HepG2 (cell line): ENCODE measurements at regions not wholly inside any gene's neighbourhood (a gene's known extent, or its start where the extent isn't known, plus 50 kb on each side); places are given as distances from the start of the nearest gene placed in this dataset.

ENCODE experiments used
- CBFB ChIP-seq: sonication (generic); formaldehyde crosslinking; IDR thresholded peaks from 2 replicates; pipeline ENCODE4 v1.4.0; 2020; ENCODE audit warnings: missing genetic modification reagents
- EP300 ChIP-seq, 3 experiments: sonication (generic) in 1 of 3; formaldehyde crosslinking in 1 of 3; IDR thresholded peaks; 2 replicates each; pipeline versions ENCODE4 v1.5.1 to v1.6.1; 2011 to 2020; ENCODE audit warnings: low read depth in 2 of 3, low read length in 2 of 3, borderline replicate concordance in 1 of 3, improper control_type of control experiment in 1 of 3, mild to moderate bottlenecking in 1 of 3, missing genetic modification reagents in 1 of 3, moderate library complexity in 1 of 3
- MAZ ChIP-seq, 2 experiments: sonication (generic) in 1 of 2; formaldehyde crosslinking in 1 of 2; IDR thresholded peaks; 2 replicates each; pipeline versions ENCODE4 v1.5.0 to v1.6.1; 2012 to 2020; ENCODE audit warnings: low read depth in 2 of 2, mild to moderate bottlenecking in 2 of 2, borderline replicate concordance in 1 of 2, improper control_type of control experiment in 1 of 2, low read length in 1 of 2, missing genetic modification reagents in 1 of 2, moderate library complexity in 1 of 2
- NFIC ChIP-seq: IDR thresholded peaks from 2 replicates; pipeline ENCODE4 v1.6.1; 2012; ENCODE audit warnings: mild to moderate bottlenecking, low read length, inconsistent platforms
- POLR2A ChIP-seq, 2 experiments: IDR thresholded peaks; 2 replicates each; pipeline ENCODE4 v1.6.1; 2011; ENCODE audit warnings: low read depth in 2 of 2, low read length in 2 of 2, mild to moderate bottlenecking in 1 of 2, moderate library complexity in 1 of 2; ENCODE audit not compliant: insufficient read depth in 1 of 2
- SIN3B ChIP-seq: fragments of 150-350 bp; IDR thresholded peaks from 2 replicates; pipeline ENCODE4 v1.6.1; 2014; ENCODE audit warnings: low read length
- SUZ12 ChIP-seq: fragments of 150-350 bp; IDR thresholded peaks from 2 replicates; pipeline ENCODE4 v1.6.1; 2014; ENCODE audit warnings: low read depth, low read length
- ZSCAN31 ChIP-seq: sonication (generic); formaldehyde crosslinking; IDR thresholded peaks from 2 replicates; pipeline ENCODE4 v1.5.0; 2020; ENCODE audit warnings: low read depth, mild to moderate bottlenecking, missing genetic modification reagents

DNA sequence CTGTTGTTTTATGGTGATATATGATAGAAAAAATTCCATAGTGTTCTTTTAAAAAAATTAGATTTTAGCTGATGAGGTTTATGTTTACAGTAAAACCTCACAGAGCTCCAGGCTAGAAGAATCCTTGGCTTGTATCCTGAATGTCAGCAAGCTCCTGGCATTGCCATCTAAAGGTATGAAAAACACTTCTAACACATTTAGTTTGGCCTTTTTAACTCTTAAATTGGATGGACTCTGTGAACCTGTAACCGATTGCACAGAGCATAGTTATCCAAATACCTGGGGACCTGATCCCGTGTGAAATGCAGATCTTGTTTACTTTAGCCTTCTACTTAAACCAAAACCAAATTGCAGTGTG, 241.1 kb upstream of the DCN start:
- TF ChIP-seq CBFB (CRISPR knock-in tag) (no peak), NFIC (no peak), POLR2A (IDR thresholded peaks at IDR 0.05; ENCODE audit: insufficient read depth in 1 of 2, low read depth in 2 of 2, low read length in 2 of 2) (no peak), SUZ12 (no peak), EP300 (IDR thresholded peaks at IDR 0.05; ENCODE audit: low read depth in 2 of 2, low read length in 2 of 2) (no peak), EP300 (CRISPR knock-in tag; IDR thresholded peaks at IDR 0.05; ENCODE audit: borderline replicate concordance) (no peak), MAZ (IDR thresholded peaks at IDR 0.05; ENCODE audit: borderline replicate concordance, low read depth, low read length) (no peak), MAZ (CRISPR knock-in tag; IDR thresholded peaks at IDR 0.05; ENCODE audit: low read depth) (no peak), SIN3B (no peak), ZSCAN31 (CRISPR knock-in tag) (no peak)
